Gastroesophageal sphincter (tissue), 3 donors: ENCODE measurements at regions not wholly inside any gene's neighbourhood (a gene's known extent, or its start where the extent isn't known, plus 50 kb on each side); places are given as distances from the start of the nearest gene placed in this dataset.

Experiments used
- EP300 ChIP-seq: sonication (generic); formaldehyde crosslinking; IDR thresholded peaks from one replicate; pipeline ENCODE4 v1.6.1; 2017; ENCODE audit warnings: antibody characterized with exemption, mild to moderate bottlenecking
- POLR2A ChIP-seq, 2 donors: fragments of 450-650 bp; IDR thresholded peaks; one replicate each; pipeline ENCODE4 v1.6.1; 2017; ENCODE audit warnings: antibody characterized with exemption in 2 of 2, mild to moderate bottlenecking in 2 of 2, moderate library complexity in 1 of 2
- POLR2AphosphoS5 ChIP-seq: sonication (generic); formaldehyde crosslinking; IDR thresholded peaks from one replicate; pipeline ENCODE4 v1.6.1; 2017; ENCODE audit warnings: antibody characterized with exemption
- TF ChIP-seq, protein P1 (sequence below), 4 experiments: fragments of 200-600 bp in 2 of 4; fragments of 450-650 bp in 2 of 4; sonication (generic) in 1 of 4; IDR thresholded peaks; one replicate each; pipeline ENCODE4 v1.5.1; 2017 to 2019; ENCODE audit warnings: antibody characterized with exemption in 4 of 4, mild to moderate bottlenecking in 2 of 4, moderate library complexity in 2 of 4

DNA sequence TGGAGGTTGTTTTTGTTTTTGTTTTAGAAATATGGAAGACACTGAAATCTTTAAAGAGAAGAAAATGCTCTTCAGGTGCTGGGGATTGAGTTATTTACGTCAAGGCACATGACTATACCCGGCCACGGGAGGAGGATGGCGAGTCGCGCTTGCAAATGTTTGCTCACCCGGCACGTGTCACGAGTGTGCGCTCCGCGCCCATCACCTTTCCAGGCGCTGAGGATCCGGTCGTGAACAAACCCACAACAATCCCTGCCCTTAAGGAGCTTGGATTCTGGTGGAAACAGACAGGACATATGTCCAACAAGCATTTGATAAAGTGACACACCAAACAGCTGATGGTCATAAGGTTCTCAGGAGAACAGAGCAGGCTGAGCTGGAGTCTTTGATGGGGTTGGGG, 715.5 kb downstream of the BRD1 start:
- TF ChIP-seq POLR2AphosphoS5 (no peak), EP300 (no peak), POLR2A (IDR thresholded peaks at IDR 0.05) (no peak)
- TF ChIP-seq, protein P1, sequence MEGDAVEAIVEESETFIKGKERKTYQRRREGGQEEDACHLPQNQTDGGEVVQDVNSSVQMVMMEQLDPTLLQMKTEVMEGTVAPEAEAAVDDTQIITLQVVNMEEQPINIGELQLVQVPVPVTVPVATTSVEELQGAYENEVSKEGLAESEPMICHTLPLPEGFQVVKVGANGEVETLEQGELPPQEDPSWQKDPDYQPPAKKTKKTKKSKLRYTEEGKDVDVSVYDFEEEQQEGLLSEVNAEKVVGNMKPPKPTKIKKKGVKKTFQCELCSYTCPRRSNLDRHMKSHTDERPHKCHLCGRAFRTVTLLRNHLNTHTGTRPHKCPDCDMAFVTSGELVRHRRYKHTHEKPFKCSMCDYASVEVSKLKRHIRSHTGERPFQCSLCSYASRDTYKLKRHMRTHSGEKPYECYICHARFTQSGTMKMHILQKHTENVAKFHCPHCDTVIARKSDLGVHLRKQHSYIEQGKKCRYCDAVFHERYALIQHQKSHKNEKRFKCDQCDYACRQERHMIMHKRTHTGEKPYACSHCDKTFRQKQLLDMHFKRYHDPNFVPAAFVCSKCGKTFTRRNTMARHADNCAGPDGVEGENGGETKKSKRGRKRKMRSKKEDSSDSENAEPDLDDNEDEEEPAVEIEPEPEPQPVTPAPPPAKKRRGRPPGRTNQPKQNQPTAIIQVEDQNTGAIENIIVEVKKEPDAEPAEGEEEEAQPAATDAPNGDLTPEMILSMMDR (IDR thresholded peaks at IDR 0.05), result no peak
